ENCODE measurements at regions not wholly inside any gene's neighbourhood (a gene's known extent, or its start where the extent isn't known, plus 50 kb on each side); places are given as distances from the start of the nearest gene placed in this dataset.

DNA sequence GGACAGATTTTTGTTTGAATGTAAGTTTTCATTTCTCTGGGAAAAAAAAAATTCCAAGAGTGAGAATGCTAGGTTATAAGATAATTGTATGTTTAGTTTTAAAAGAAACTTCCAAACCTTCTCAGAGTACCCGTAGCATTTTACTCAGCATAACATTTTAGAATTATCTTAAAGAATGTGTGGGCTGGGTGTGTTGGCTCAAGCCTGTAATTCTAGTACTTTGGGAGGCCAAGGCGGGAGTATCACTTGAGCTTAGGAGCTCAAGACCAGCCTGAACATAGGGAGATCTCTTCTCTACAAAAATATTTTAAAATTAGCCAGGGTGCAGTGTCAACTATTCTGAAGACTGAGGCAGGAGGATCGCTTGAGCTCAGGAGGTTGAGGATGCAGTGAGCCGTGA, 57.4 kb upstream of the RMP24 start:
- Mint-ChIP-seq H3K4me1 (no peaks in the 10 kb centered on the region), H3K9me3 (no peaks in the 10 kb centered on the region), H3K36me3 (no peaks in the 10 kb centered on the region), H3K27me3 (peaks cover 9% of the 10 kb centered on the region), H3K27ac (no peak overlapping the region), H3K4me3 (no peak overlapping the region)
- DNase-seq (ENCODE audit: low spot score in 2 of 2) (no peak), ATAC-seq (ENCODE audit: low read depth) (no peak)

DNA sequence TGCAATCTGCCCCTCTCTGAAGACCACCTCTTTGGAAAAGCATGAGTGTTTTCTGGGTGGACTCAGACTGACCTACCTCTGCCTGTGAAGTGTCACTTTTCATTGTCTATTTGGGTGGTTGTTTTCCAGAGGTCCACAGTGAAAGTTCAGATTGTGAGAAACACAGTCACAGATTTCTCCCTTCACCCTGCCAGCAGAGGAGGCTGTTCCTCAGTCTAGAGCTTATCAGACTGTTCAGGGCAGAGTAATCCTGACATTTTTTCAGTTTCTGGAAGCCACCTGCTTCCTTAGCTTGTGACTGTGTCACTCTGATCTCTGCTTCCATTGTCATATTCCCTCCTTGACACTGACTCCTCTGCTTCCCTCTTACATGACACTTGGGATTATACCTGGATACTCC, 55.4 kb upstream of the RMP24 start:
- ATAC-seq (ENCODE audit: low read depth) (no peak), DNase-seq (ENCODE audit: low spot score in 2 of 2) (no peak)
- Mint-ChIP-seq H3K9me3 (no peaks in the 10 kb centered on the region), H3K4me1 (no peaks in the 10 kb centered on the region), H3K27me3 (peaks cover 9% of the 10 kb centered on the region), H3K27ac (no peak overlapping the region), H3K4me3 (no peak overlapping the region), H3K36me3 (no peaks in the 10 kb centered on the region)

DNA sequence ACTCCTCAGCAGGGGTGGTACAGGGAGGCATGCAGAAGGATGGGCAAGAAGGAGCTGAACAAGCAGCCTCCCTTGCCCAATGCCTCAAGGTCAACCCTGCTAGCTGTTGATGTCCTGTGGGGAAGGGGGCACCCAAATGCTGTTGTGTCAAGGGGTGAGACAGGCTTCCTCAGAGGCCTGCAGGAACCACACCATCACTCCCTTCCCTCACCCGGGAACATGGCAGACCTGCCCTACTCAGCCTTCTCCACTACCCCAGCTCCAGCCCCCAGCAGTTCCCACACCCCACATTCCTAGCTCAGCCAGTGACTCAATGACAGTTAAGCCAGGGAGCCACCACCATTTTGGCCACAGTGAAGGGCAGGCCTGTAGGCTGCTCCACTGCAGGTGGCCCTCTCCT, 53.9 kb upstream of the RMP24 start:
- no peaks in the 10 kb centered on the region for H3K4me1 Mint-ChIP-seq
- H3K27me3 Mint-ChIP-seq: peaks cover 12% of the 10 kb centered on the region
- no peak overlapping the region for H3K4me3 Mint-ChIP-seq
- ATAC-seq (ENCODE audit: low read depth) (no peak), DNase-seq (ENCODE audit: low spot score in 2 of 2) (no peak)
- H3K27ac Mint-ChIP-seq: no peak overlapping the region
- no peaks in the 10 kb centered on the region for H3K9me3 Mint-ChIP-seq
- H3K36me3 Mint-ChIP-seq: no peaks in the 10 kb centered on the region

DNA sequence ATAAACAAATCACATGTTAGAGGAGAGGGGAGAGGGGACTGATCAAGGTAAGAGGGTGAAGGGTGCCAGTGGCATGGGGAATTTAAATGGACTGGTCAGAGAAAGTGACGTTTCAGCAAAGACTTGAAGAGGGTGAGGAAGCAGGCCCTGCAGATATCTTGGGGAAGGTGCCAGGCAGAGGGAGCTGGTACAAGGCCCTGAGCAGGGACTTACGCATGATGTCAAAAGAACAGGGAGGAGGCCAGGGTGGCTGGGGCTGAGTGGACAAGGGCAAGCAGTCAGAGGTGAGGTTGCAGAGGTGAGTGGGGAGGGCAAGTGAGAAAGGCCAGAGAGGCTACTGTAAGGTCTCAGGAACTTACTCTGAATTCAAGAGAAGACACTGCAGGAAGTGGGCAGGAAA, 53.3 kb upstream of the RMP24 start:
- no peak overlapping the region for H3K4me3 Mint-ChIP-seq
- no peaks in the 10 kb centered on the region for H3K4me1 Mint-ChIP-seq
- no peaks in the 10 kb centered on the region for H3K9me3 Mint-ChIP-seq
- no peak overlapping the region for H3K27ac Mint-ChIP-seq
- H3K27me3 Mint-ChIP-seq: peaks cover 11% of the 10 kb centered on the region
- ATAC-seq (ENCODE audit: low read depth) (no peak), DNase-seq (ENCODE audit: low spot score in 2 of 2) (no peak)
- no peaks in the 10 kb centered on the region for H3K36me3 Mint-ChIP-seq

DNA sequence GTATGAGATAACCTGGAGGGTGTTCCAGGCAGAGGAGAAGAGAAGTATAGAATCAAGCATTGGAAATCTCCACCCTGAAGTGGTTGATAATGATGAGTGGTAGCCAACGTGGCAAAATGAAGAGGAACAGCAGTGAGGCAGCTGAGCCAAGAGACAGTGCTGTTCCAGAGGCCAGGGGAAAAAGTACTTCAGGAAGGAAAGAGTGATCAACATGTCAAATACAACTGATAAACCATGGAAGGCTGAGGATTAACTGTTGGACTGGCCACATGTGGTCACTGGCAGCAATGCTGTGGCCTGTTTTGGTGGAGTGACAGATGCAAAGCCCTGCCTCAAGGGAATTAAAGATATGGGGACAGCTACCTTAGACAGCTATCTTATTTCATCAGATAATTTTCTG, 51.9 kb upstream of the RMP24 start:
- ATAC-seq (ENCODE audit: low read depth) (no peak), DNase-seq (ENCODE audit: low spot score in 2 of 2) (no peak)
- H3K9me3 Mint-ChIP-seq: no peaks in the 10 kb centered on the region
- no peaks in the 10 kb centered on the region for H3K4me1 Mint-ChIP-seq
- no peak overlapping the region for H3K4me3 Mint-ChIP-seq
- no peak overlapping the region for H3K27ac Mint-ChIP-seq
- no peaks in the 10 kb centered on the region for H3K36me3 Mint-ChIP-seq
- H3K27me3 Mint-ChIP-seq: peaks cover 6% of the 10 kb centered on the region

All from memory B cell (primary cell).